HCT116 (cell line): ENCODE measurements at regions not wholly inside any gene's neighbourhood (a gene's known extent, or its start where the extent isn't known, plus 50 kb on each side); places are given as distances from the start of the nearest gene placed in this dataset.

Experiments
- ATAC-seq: fragments of 200-7000 bp; cut with Tn5 transposase; 2 replicates; pipeline ENCODE4 v1.9.1; 2020; ENCODE audit warnings: mild to moderate bottlenecking, moderate library complexity
- BruUV-seq: library from RNA; stranded (reverse); fragments of 400-500 nt; replicated peaks from 2 replicates; lab custom pipeline; 2021; lab: Mats Ljungman, UMichigan
- CTCF ChIA-PET: fragments of 300-600 bp; sonication (Branson Sonifier 250); formaldehyde crosslinking; loops from one replicate; lab custom pipeline; 2021; ENCODE audit warnings: antibody characterized with exemption; lab: Charles Lee
- POLR2A ChIA-PET: fragments of 300-600, 350-600 bp; sonication (Branson Sonifier 250); formaldehyde crosslinking; loops from one replicate; lab custom pipeline; 2021; ENCODE audit warnings: antibody characterized with exemption; lab: Charles Lee
- RAD21 ChIA-PET, 2 experiments: fragments of 300-600 bp; sonication (Branson Sonifier 250); formaldehyde crosslinking; loops; one replicate each; lab custom pipeline; 2023; ENCODE audit warnings: low total read pairs in 2 of 2; ENCODE audit not compliant: uncharacterized antibody in 2 of 2, unreplicated experiment in 2 of 2, low non-redundant PET in 1 of 2; lab: Charles Lee
- DNase-seq: peaks from one replicate; pipeline ENCODE4 v3.0.0-alpha.2; 2010; ENCODE audit warnings: low read depth, low spot score
- H2AFZ ChIP-seq: fragments of 200-600 bp; shearing (Covaris generic), sonication (generic); 2 replicates; pipeline ENCODE4 v1.6.1; 2017; ENCODE audit warnings: low read depth, mixed run types, mixed read lengths, antibody characterized with exemption, low read length; ENCODE audit not compliant: poor library complexity, severe bottlenecking
- H3K27ac ChIP-seq: 2 replicates; pipeline ENCODE4 v1.5.1; 2012; ENCODE audit warnings: low read depth, low read length
- H3K27me3 ChIP-seq: fragments of 200-600 bp; sonication (generic); 2 replicates; pipeline ENCODE4 v1.6.1; 2016; ENCODE audit warnings: mixed run types, low read length, mixed read lengths; ENCODE audit not compliant: insufficient read depth
- H3K36me3 ChIP-seq, 2 experiments: fragments of 200-500 bp in 1 of 2; fragments of 200-600 bp in 1 of 2; sonication (Bioruptor generic) in 1 of 2; sonication (generic) in 1 of 2; 2 replicates each; pipeline versions ENCODE4 v1.5.1 to v1.6.1; 2014 to 2016; ENCODE audit warnings: low read length in 2 of 2, inconsistent platforms in 1 of 2, mixed read lengths in 1 of 2, mixed run types in 1 of 2; ENCODE audit not compliant: insufficient read depth in 2 of 2, control insufficient read depth in 1 of 2
- H3K4me1 ChIP-seq, 2 experiments: fragments of 200-600 bp in 1 of 2; sonication (generic) in 1 of 2; 2 replicates each; pipeline versions ENCODE4 v1.5.1 to v1.6.1; 2012 to 2017; ENCODE audit warnings: low read length in 2 of 2, inconsistent platforms in 1 of 2, mild to moderate bottlenecking in 1 of 2, mixed read lengths in 1 of 2, mixed run types in 1 of 2, moderate library complexity in 1 of 2; ENCODE audit not compliant: insufficient read depth in 2 of 2, control insufficient read depth in 1 of 2
- H3K4me2 ChIP-seq: fragments of 200-600 bp; sonication (generic); 2 replicates; pipeline ENCODE4 v1.6.1; 2017; ENCODE audit warnings: mixed run types, low read length, mixed read lengths
- H3K4me3 ChIP-seq, 2 experiments: fragments of 200-600 bp in 1 of 2; sonication (generic) in 1 of 2; replicated peaks in 1 of 2; 2 replicates each; pipeline ENCODE4 v1.5.1; 2011 to 2016; ENCODE audit warnings: low read length in 2 of 2, control low read depth in 1 of 2, low read depth in 1 of 2, mild to moderate bottlenecking in 1 of 2, mixed read lengths in 1 of 2, mixed run types in 1 of 2
- H3K79me2 ChIP-seq: fragments of 200-600 bp; sonication (generic); 2 replicates; pipeline ENCODE4 v1.6.1; 2017; ENCODE audit warnings: mild to moderate bottlenecking, mixed run types, low read length, moderate library complexity, mixed read lengths; ENCODE audit not compliant: insufficient read depth
- H3K9ac ChIP-seq: fragments of 200-600 bp; sonication (generic); 2 replicates; pipeline ENCODE4 v1.6.1; 2016; ENCODE audit warnings: low read length, mixed read lengths
- H3K9me2 ChIP-seq: fragments of 200-600 bp; sonication (generic), shearing (Covaris generic); 2 replicates; pipeline ENCODE4 v1.6.1; 2017; ENCODE audit warnings: mixed run types, mild to moderate bottlenecking, moderate library complexity; ENCODE audit not compliant: insufficient read depth
- H3K9me3 ChIP-seq, 2 experiments: fragments of 200-500 bp in 1 of 2; fragments of 200-600 bp in 1 of 2; sonication (Bioruptor generic) in 1 of 2; sonication (generic) in 1 of 2; 2 replicates each; pipeline ENCODE4 v1.6.1; 2014 to 2017; ENCODE audit warnings: low read length in 2 of 2, mixed read lengths in 2 of 2, inconsistent platforms in 1 of 2, low read depth in 1 of 2, mild to moderate bottlenecking in 1 of 2, mixed run types in 1 of 2, moderate library complexity in 1 of 2; ENCODE audit not compliant: control insufficient read depth in 1 of 2, insufficient read depth in 1 of 2
- H4K20me1 ChIP-seq: fragments of 200-600 bp; sonication (generic), shearing (Covaris generic); 2 replicates; pipeline ENCODE4 v1.6.1; 2017; ENCODE audit warnings: mixed run types, mild to moderate bottlenecking, moderate library complexity; ENCODE audit not compliant: insufficient read depth
- CBX3 ChIP-seq: IDR thresholded peaks from 2 replicates; pipeline ENCODE4 v1.6.1; 2012; ENCODE audit warnings: low read depth
- CEBPB ChIP-seq: IDR thresholded peaks from 2 replicates; pipeline ENCODE4 v1.6.1; 2012; ENCODE audit warnings: low read depth
- CTCF ChIP-seq, 3 experiments: fragments of 200-600 bp in 1 of 3; sonication (generic) in 1 of 3; IDR thresholded peaks in 2 of 3; conservative IDR thresholded peaks in 1 of 3; 2 replicates each; pipeline ENCODE4 v1.5.1; 2012 to 2017; ENCODE audit warnings: low read depth in 2 of 3, low read length in 2 of 3, antibody characterized with exemption in 1 of 3, borderline replicate concordance in 1 of 3, control low read depth in 1 of 3, mild to moderate bottlenecking in 1 of 3, mixed read lengths in 1 of 3, mixed run types in 1 of 3, moderate library complexity in 1 of 3; ENCODE audit not compliant: insufficient read depth in 1 of 3
- EGR1 ChIP-seq: IDR thresholded peaks from 2 replicates; pipeline ENCODE4 v1.6.1; 2012; ENCODE audit warnings: low read depth
- ELF1 ChIP-seq: IDR thresholded peaks from 2 replicates; pipeline ENCODE4 v1.6.1; 2012; ENCODE audit warnings: low read depth, borderline replicate concordance
- EZH2phosphoT487 ChIP-seq: fragments of 200-600 bp; IDR thresholded peaks from 2 replicates; pipeline ENCODE4 v1.6.1; 2018; ENCODE audit warnings: antibody characterized with exemption, borderline replicate concordance
- MAX ChIP-seq: IDR thresholded peaks from 2 replicates; pipeline ENCODE4 v1.6.1; 2012
- POLR2A ChIP-seq: IDR thresholded peaks from 2 replicates; pipeline ENCODE4 v1.7.0; 2011; ENCODE audit warnings: borderline replicate concordance; ENCODE audit not compliant: insufficient read depth, insufficient read length; ENCODE audit errors: extremely low read depth
- POLR2AphosphoS5 ChIP-seq: IDR thresholded peaks from 2 replicates; pipeline ENCODE4 v1.6.1; 2011; ENCODE audit warnings: mild to moderate bottlenecking, low read depth, low read length, moderate library complexity
- RAD21 ChIP-seq: IDR thresholded peaks from 2 replicates; pipeline ENCODE4 v1.6.1; 2012; ENCODE audit warnings: low read depth, mild to moderate bottlenecking
- REST ChIP-seq: IDR thresholded peaks from 2 replicates; pipeline ENCODE4 v1.6.1; 2012; ENCODE audit warnings: low read depth
- SRF ChIP-seq: IDR thresholded peaks from 2 replicates; pipeline ENCODE4 v1.6.1; 2012; ENCODE audit warnings: low read depth
- TCF7L2 ChIP-seq: IDR thresholded peaks from 2 replicates; pipeline ENCODE4 v1.7.0; 2011; ENCODE audit warnings: borderline replicate concordance, inconsistent platforms; ENCODE audit not compliant: insufficient read depth, insufficient read length; ENCODE audit errors: extremely low read depth
- YY1 ChIP-seq: IDR thresholded peaks from 2 replicates; pipeline ENCODE4 v1.6.1; 2011; ENCODE audit warnings: low read length, low read depth, moderate library complexity, mild to moderate bottlenecking; ENCODE audit not compliant: insufficient replicate concordance; ENCODE audit errors: extremely low read depth
- ZFX ChIP-seq: fragments of 450-650 bp; IDR thresholded peaks from 2 replicates; pipeline ENCODE4 v1.6.1; 2017
- intact Hi-C: fragments of 100-400 bp; cut with micrococcal nuclease; formaldehyde crosslinking; loops from 2 replicates; pipeline ENCODE4 v1.10.0; 2022

- RAD21 ChIA-PET: no interaction called here
These were observed 57.2 kb downstream of the C16orf82 start for GRCh38 chr16:27123795-27124409.

GRCh38 chr16:27127308-27127707 is 60.6 kb downstream of the C16orf82 start:
- CTCF ChIA-PET: no interaction called here
- DNase-seq: no peak

More at GRCh38 chr16:27123795-27124409, 57.2 kb downstream of the C16orf82 start:
- Histone ChIP-seq H3K27me3 (peaks cover 8% of the 10 kb centered on the region), H3K79me2 (no peaks in the 10 kb centered on the region), H3K9me3 (no peaks in the 10 kb centered on the region), H3K4me2 (no peak overlapping the region), H2AFZ (no peak overlapping the region), H4K20me1 (no peaks in the 10 kb centered on the region), H3K9ac (no peak overlapping the region), H3K36me3 (no peaks in the 10 kb centered on the region), H3K4me1 (no peaks in the 10 kb centered on the region), H3K27ac (no peak overlapping the region), H3K9me2 (no peaks in the 10 kb centered on the region), H3K4me3 (no peak overlapping the region)
- ChIA-PET POLR2A (no interaction called here), CTCF (no interaction called here)
- intact Hi-C loops: no loop called here
- no peak for ATAC-seq
- no peak for TF ChIP-seq ZFX
- no peak for TF ChIP-seq POLR2AphosphoS5
- no TSS peak for BruUV-seq
- DNase-seq: no peak

More at GRCh38 chr16:27127308-27127707, 60.6 kb downstream of the C16orf82 start:
- peaks cover 0 to 4% of the 10 kb centered on the region in 2 experiments; a peak in 2 of 4 replicates for H3K9me3 ChIP-seq
- ATAC-seq: no peak
- no peak overlapping the region for H3K4me3 ChIP-seq
- no peaks in the 10 kb centered on the region for H3K4me1 ChIP-seq
- H3K9me2 ChIP-seq: no peaks in the 10 kb centered on the region
- TF ChIP-seq CTCF (IDR thresholded peaks at IDR 0.05 in 2 of 3, conservative IDR thresholded peaks at IDR 0.05 in 1 of 3; ENCODE audit: borderline replicate concordance in 1 of 3, insufficient read depth in 1 of 3, low read depth in 2 of 3, low read length in 2 of 3) (no peak), MAX (no peak), CEBPB (no peak), TCF7L2 (no peak), POLR2A (no peak), RAD21 (no peak), EZH2phosphoT487 (no peak), ZFX (no peak), ELF1 (no peak), REST (no peak), EGR1 (no peak), SRF (no peak), YY1 (no peak), CBX3 (no peak)
- TF ChIP-seq, all 23 proteins: peak for 0
- RAD21 ChIA-PET: no interaction called here
- no peak overlapping the region for H3K9ac ChIP-seq
- no peak overlapping the region for H2AFZ ChIP-seq
- intact Hi-C loops: no loop called here
- no TSS peak for BruUV-seq
- H3K79me2 ChIP-seq: no peaks in the 10 kb centered on the region
- no peaks in the 10 kb centered on the region for H3K36me3 ChIP-seq
- POLR2A ChIA-PET: no interaction called here
- H4K20me1 ChIP-seq: no peaks in the 10 kb centered on the region
- no peak overlapping the region for H3K27ac ChIP-seq
- no peaks in the 10 kb centered on the region for H3K27me3 ChIP-seq
- no peak overlapping the region for H3K4me2 ChIP-seq
